NCI-H526 (cell line): ENCODE measurements at regions not wholly inside any gene's neighbourhood (a gene's known extent, or its start where the extent isn't known, plus 50 kb on each side); places are given as distances from the start of the nearest gene placed in this dataset.

Experiments used
- DNase-seq, 2 experiments: peaks; one replicate each; lab custom pipeline; 2025; lab: John Stamatoyannopoulos, UW

DNA sequence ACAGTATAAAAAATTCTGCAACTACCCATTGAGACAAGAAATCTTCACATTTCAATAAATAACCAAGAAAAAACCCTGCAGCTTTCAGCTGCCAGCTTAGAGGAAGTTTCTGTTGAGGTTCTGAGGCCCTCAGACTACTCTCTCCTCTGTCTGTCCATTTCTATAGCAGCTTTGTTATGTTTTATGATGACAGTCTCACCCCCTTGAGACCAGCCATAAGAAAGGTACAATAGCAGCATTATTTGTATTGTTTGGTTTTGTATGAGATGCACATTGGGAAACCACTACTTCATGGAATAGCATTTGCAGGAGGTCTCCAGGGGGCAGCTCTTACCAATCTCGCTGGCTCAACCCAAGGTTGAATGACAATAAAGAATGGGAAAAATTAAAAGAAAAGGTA is 334.6 kb upstream of the VRK2 start:
- DNase-seq, result peak; percentile 39 to 49

DNA sequence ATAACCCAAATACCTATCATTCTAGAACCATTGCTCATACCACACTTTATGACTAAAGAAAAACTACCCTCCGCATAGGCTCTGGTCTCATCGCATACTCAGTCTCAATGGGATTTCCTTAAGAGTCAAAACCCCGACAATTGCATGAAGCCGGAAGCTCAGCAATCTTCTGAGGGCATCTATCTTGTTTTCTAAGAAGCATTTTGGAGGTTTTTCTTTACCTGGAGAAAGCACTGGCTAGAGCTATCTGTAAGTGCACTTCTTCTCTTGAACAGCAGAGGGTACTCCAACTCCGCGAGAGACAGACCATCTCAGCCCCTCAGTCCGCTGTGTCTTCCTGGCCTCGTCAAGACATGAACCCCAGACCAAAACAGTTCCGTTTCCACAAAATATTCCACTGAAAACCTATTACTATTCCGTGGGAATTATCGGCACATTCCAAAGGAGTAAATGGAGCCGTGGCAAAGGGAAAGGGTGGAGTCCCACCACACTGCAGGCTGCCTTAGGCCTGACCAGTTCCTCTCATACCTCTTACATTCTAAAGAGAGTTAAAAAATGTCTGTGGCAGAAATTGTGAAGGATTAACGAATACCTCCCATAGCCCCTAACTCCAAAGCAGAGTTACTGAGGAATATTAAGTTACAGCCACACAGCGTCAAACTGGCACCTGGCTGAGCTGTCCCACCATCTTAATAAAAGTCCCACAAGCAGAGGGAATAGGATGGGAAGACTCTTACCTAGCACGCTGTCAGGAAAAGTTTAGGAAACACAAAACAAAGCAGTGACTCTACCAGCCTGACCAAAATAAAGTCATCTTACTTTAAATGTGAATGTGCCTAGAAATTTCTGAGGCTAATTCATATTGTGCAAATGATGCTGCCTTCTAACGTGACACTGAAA is 325.6 kb upstream of the VRK2 start:
- DNase-seq, result peak; percentile 79 to 91

GRCh38 chr2:57725337-57725947 is 321.2 kb upstream of the VRK2 start:
- peak; percentile 43 to 65 for DNase-seq

DNA sequence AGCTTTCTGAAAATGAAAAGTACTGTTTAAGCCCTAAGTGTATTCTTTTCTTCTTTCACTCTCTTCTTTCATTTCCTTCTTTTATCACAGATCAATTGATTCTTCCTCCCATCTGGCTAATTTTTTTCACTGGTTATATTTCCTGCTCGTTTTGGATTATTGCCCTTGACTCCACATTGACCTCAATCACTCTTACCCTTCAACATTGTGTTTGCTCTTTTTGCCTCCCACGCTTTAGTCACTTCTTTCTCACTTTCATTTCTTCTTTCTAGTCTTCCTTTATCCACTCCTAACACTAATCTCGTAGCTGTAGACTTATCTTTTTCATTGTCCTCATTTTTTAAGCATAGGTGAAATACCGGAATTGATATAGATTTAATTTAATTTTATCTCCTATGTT is 320.3 kb upstream of the VRK2 start:
- DNase-seq, result no peak

- DNase-seq, result no peak
Measured at GRCh38 chr2:57728691-57729090, 317.9 kb upstream of the VRK2 start.

DNA sequence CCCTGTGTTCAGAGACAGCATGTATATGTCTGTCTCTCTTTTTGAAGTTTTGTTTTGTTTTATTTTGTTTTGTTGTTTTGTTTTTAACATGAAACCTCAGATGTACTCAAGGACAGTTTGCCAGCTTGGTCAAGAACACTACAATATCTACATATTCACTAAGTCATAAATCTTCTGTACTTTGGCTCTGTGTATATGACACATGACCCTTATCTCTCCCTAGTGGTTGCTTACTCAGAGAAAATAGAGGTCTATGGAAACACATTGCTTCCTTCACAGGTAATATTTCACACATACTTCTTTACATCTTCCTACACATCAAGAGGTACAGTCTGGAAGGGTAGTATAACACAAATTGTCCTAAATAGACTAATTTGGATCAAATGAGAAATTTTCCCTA is 312.6 kb upstream of the VRK2 start:
- DNase-seq, result no peak

- DNase-seq, result no peak
Measured at GRCh38 chr2:57740891-57741290, 305.7 kb upstream of the VRK2 start.

- DNase-seq, result no peak
Measured at GRCh38 chr2:57753636-57754035, 293.0 kb upstream of the VRK2 start.

DNA sequence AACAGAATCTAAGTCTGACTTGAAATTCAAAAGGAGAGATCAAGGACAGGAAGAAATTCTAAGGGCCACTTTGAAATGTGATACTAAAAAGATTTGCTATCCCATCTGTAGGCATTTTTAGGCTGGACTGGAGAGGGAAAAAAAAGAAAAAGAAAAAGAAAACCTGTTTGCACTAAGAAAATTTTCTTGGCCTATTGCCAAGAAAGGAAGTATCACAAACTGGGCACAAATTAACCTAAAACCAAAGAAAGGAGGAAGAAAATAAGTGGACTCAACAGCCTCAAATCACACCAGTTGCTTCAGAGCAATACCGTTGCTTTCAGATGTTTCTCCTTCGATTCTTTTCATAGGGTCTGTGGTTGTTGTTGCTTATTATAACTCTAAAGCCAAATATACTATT is 287.9 kb upstream of the VRK2 start:
- no peak for DNase-seq

GRCh38 chr2:57759131-57759530 is 287.5 kb upstream of the VRK2 start:
- peak; percentile 95 for DNase-seq

DNA sequence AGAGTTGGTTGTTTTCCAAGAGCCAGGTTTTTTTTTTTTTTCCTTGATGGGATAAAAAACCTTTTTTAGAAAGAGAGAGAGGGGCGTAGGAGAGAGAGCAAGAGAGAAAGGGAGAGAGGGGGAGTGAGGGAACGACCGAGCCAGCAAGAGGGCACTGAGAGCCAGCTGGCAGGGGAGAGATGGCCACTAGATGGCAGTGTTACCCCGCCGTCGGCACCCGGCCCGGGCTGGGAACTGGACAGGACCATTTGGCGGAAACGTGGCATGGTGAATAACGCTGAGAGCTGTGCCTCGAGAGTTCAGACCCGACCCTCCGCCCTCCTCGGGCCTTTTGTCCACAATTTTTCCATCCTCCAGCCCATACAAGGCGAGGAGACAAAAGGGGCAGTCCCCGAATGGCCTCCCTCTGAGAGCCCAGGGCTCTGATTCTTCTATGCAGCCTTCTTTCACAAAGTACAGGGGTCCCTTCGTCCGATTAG is 286.7 kb upstream of the VRK2 start:
- DNase-seq, result peak; percentile 78 to 95

- DNase-seq, result peak; percentile 55 to 76
Measured at GRCh38 chr2:57760381-57760801, 286.2 kb upstream of the VRK2 start.

GRCh38 chr2:57776916-57777315 is 269.7 kb upstream of the VRK2 start:
- peak in 1 of 2 experiments; percentile 11 for DNase-seq

GRCh38 chr2:57782587-57782986 is 264.0 kb upstream of the VRK2 start:
- no peak for DNase-seq

DNA sequence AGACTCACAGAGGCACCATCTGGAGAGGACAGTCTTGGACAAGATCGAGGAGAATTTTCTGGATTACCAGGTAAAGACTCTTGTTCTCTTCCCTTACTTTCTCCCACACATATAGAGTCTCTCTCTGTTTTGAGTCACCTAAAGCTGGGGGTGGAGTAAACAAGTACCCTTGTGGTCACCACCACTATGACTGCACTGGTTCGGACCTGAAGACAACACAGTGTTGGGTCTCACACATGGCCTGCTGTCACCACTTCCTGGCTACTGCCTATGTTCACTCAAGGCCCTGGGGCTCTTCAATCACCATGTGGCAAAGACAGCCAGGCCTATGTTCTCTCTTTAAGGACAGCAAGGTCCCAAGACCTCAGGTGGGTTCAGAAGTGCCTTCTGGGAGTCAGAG is 253.3 kb upstream of the VRK2 start:
- DNase-seq, result no peak

DNA sequence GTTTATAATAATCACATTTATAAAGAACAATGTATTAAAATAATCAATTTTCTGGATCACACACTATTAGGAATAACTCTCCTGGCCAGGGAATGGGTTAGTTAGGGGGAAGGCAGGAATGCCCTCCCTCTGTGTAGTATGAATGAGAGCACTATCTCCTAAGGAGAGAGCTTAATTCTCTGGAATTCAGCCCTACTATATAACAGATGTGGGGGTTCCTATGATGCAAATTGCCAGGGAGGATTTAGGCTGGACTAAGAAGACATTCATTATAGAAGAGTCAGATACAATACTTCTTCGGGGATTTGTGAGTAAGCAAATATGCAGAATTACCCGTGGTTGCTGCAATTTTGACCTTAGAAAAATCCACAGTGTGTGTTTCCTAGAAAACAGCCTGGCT is 250.1 kb upstream of the VRK2 start:
- DNase-seq, result no peak

GRCh38 chr2:57798346-57798745 is 248.3 kb upstream of the VRK2 start:
- no peak for DNase-seq

DNA sequence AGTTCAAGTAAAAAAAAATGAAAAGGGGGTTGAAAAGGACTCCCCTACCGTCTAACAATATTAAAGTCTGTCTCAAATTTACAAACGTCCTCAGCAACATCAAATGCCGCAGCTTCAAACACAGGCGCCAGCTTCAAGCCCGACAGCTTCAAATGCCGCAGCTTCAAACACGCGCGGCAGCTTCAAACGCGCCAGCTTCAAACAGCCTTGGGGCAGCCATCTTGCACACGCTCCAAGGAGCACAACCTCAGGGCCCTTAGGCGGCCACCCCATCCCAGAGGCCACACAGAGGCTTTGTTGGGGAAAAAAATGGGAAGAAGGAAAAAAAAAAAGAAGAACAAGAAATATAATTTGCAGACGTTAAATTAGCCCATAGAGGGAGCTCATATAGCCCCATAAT is 244.4 kb upstream of the VRK2 start:
- DNase-seq, result no peak

DNA sequence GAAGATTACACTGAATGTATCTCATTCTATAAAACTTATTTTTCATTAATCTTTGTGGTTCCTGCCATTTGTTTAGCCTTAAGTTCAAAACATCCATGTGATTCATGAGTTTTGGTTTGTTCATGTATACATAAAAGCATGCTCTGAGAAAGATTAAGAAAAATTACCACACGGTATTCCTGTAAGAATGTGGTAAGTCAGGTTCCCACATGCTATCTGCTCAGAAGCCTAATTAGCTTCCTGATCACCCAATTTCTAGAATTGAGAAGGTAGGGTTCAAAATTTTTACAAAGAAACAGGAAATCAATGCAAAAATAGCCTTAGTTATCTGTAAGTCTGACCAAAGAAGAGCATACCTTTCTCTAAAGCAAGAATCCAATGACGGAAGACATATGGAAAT is 241.6 kb upstream of the VRK2 start:
- DNase-seq, result no peak

GRCh38 chr2:57806449-57806968 is 240.1 kb upstream of the VRK2 start:
- peak; percentile 89 to 93 for DNase-seq

DNA sequence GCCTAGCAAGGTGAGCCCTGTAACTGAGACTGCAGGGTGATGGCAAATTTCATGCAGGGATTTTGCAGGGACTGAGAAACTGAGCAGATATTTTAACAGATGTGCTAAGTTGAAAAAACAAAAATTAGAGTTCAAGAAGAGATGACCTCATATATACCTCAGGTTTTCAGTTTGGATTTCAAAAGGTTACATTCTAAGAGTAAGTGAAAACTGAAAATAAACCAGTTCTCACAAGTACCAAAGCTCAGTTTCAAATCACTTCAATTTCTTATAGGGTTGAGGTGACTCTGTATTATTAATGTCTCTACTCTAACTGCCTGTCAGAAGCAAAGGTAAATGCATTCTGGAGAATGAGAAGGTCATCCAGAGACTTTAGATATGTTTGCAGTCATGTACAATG is 237.4 kb upstream of the VRK2 start:
- no peak for DNase-seq

DNA sequence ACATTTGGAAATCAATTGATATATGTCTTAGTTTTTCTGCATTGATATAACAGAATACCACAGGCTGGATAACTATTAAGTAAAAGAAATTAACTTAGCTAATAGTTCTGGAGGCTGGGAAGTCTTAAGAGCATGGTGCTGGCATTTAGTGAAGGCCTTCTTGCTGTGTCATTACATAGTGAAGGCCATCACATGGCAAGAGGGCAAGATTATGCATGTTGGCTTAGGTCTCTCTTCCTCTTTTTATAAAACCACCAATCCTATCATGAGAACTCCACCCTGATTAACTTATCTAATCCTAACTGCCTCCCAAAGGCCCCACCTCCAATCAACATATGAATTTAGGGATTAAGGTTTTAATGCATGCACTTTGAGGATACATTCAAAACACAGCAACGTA is 225.5 kb upstream of the VRK2 start:
- no peak for DNase-seq

GRCh38 chr2:57828221-57828620 is 218.4 kb upstream of the VRK2 start:
- no peak for DNase-seq
